ENCODE measurements at regions not wholly inside any gene's neighbourhood (a gene's known extent, or its start where the extent isn't known, plus 50 kb on each side); places are given as distances from the start of the nearest gene placed in this dataset.
A peak's percentile ranks its signal among the peaks of the same experiment; 100 is the strongest.

- no peak for DNase-seq (ENCODE audit: low read depth)
These were observed 196.7 kb upstream of the KLF14 start for GRCh38 chr7:130930681-130931080.

- no peak for DNase-seq (ENCODE audit: low read depth)
These were observed 197.4 kb upstream of the KLF14 start for GRCh38 chr7:130931423-130931822.

GRCh38 chr7:130932088-130932487 is 198.1 kb upstream of the KLF14 start:
- no peak for DNase-seq (ENCODE audit: low read depth)

GRCh38 chr7:130932667-130933432 is 198.8 kb upstream of the KLF14 start:
- DNase-seq (ENCODE audit: low read depth), result no peak

- no peak for DNase-seq (ENCODE audit: low read depth)
These were observed 199.9 kb upstream of the KLF14 start for GRCh38 chr7:130933919-130934318.

GRCh38 chr7:130935564-130936157 is 201.7 kb upstream of the KLF14 start:
- no peak for DNase-seq (ENCODE audit: low read depth)

- no peak for DNase-seq (ENCODE audit: low read depth)
These were observed 202.4 kb upstream of the KLF14 start for GRCh38 chr7:130936202-130936931.

GRCh38 chr7:130937016-130937415 is 203.0 kb upstream of the KLF14 start:
- no peak for DNase-seq (ENCODE audit: low read depth)

- no peak for DNase-seq (ENCODE audit: low read depth)
These were observed 203.8 kb upstream of the KLF14 start for GRCh38 chr7:130937830-130938229.

- DNase-seq (ENCODE audit: low read depth), result no peak
These were observed 204.7 kb upstream of the KLF14 start for GRCh38 chr7:130938661-130939060.

GRCh38 chr7:130939321-130940095 is 205.5 kb upstream of the KLF14 start:
- no peak for DNase-seq (ENCODE audit: low read depth)

- no peak for DNase-seq (ENCODE audit: low read depth)
These were observed 206.3 kb upstream of the KLF14 start for GRCh38 chr7:130940326-130940725.

GRCh38 chr7:130940907-130941306 is 206.9 kb upstream of the KLF14 start:
- DNase-seq (ENCODE audit: low read depth), result no peak

- peak; percentile 73 for DNase-seq (ENCODE audit: low read depth)
These were observed 207.6 kb upstream of the KLF14 start for GRCh38 chr7:130941322-130942210.

GRCh38 chr7:130942211-130942964 is 208.4 kb upstream of the KLF14 start:
- peak; percentile 47 for DNase-seq (ENCODE audit: low read depth)

GRCh38 chr7:130943336-130943901 is 209.4 kb upstream of the KLF14 start:
- peak; percentile 70 for DNase-seq (ENCODE audit: low read depth)

- no peak for DNase-seq (ENCODE audit: low read depth)
These were observed 210.0 kb upstream of the KLF14 start for GRCh38 chr7:130943981-130944380.

GRCh38 chr7:130944997-130945396 is 211.0 kb upstream of the KLF14 start:
- no peak for DNase-seq (ENCODE audit: low read depth)

- DNase-seq (ENCODE audit: low read depth), result no peak
These were observed 211.4 kb upstream of the KLF14 start for GRCh38 chr7:130945411-130945811.

GRCh38 chr7:130946114-130946513 is 212.1 kb upstream of the KLF14 start:
- DNase-seq (ENCODE audit: low read depth), result no peak

All from RPMI7951 (cell line).